NCI-H1105 (cell line): ENCODE measurements at regions not wholly inside any gene's neighbourhood (a gene's known extent, or its start where the extent isn't known, plus 50 kb on each side); places are given as distances from the start of the nearest gene placed in this dataset.
"Not testable (repeated sequence)": the region's sequence is repeated elsewhere in the genome, so short reads cannot be mapped to it uniquely, and the experiment has no call there.

Experiments
- DNase-seq: peaks from one replicate; lab custom pipeline; 2025; lab: John Stamatoyannopoulos, UW

- no peak for DNase-seq
Observed at GRCh38 chr2:65605058-65605742, 172.8 kb upstream of the SPRED2 start.

- DNase-seq = no peak
Observed at GRCh38 chr2:65604246-65604645, 171.8 kb upstream of the SPRED2 start.

GRCh38 chr2:65602603-65603235 is 170.3 kb upstream of the SPRED2 start:
- no peak for DNase-seq

GRCh38 chr2:65600871-65601270 is 168.5 kb upstream of the SPRED2 start:
- not testable (repeated sequence) for DNase-seq

GRCh38 chr2:65600351-65600750 is 168.0 kb upstream of the SPRED2 start:
- not testable (repeated sequence) for DNase-seq

- no peak for DNase-seq
Observed at GRCh38 chr2:65599693-65600092, 167.3 kb upstream of the SPRED2 start.

GRCh38 chr2:65598996-65599395 is 166.6 kb upstream of the SPRED2 start:
- DNase-seq = no peak

- no peak for DNase-seq
Observed at GRCh38 chr2:65598264-65598663, 165.9 kb upstream of the SPRED2 start.

GRCh38 chr2:65595630-65596029 is 163.2 kb upstream of the SPRED2 start:
- DNase-seq = no peak

GRCh38 chr2:65594150-65594549 is 161.8 kb upstream of the SPRED2 start:
- no peak for DNase-seq

- DNase-seq = no peak
Observed at GRCh38 chr2:65589667-65590066, 157.3 kb upstream of the SPRED2 start.

- DNase-seq = no peak
Observed at GRCh38 chr2:65587779-65588178, 155.4 kb upstream of the SPRED2 start.

- no peak for DNase-seq
Observed at GRCh38 chr2:65586516-65586915, 154.1 kb upstream of the SPRED2 start.

- no peak for DNase-seq
Observed at GRCh38 chr2:65583061-65583460, 150.7 kb upstream of the SPRED2 start.

- no peak for DNase-seq
Observed at GRCh38 chr2:65582364-65582763, 150.0 kb upstream of the SPRED2 start.

GRCh38 chr2:65580824-65581223 is 148.4 kb upstream of the SPRED2 start:
- no peak for DNase-seq

GRCh38 chr2:65579506-65580235 is 147.3 kb upstream of the SPRED2 start:
- DNase-seq = no peak

GRCh38 chr2:65577654-65578053 is 145.3 kb upstream of the SPRED2 start:
- DNase-seq = no peak

- no peak for DNase-seq
Observed at GRCh38 chr2:65576861-65577601, 144.6 kb upstream of the SPRED2 start.

- DNase-seq = no peak
Observed at GRCh38 chr2:65576278-65576677, 143.9 kb upstream of the SPRED2 start.

GRCh38 chr2:65574993-65575392 is 142.6 kb upstream of the SPRED2 start:
- DNase-seq = no peak

GRCh38 chr2:65568656-65569440 is 136.4 kb upstream of the SPRED2 start:
- not testable (repeated sequence) for DNase-seq
